ENCODE measurements at regions not wholly inside any gene's neighbourhood (a gene's known extent, or its start where the extent isn't known, plus 50 kb on each side); places are given as distances from the start of the nearest gene placed in this dataset.

- TF ChIP-seq AKNA (CRISPR knock-in tag; IDR thresholded peaks at IDR 0.05; ENCODE audit: borderline replicate concordance) (no peak), CEBPG (CRISPR knock-in tag; IDR thresholded peaks at IDR 0.05) (peak; percentile 35; the same call in 1 of the 2 replicates), PBX3 (CRISPR knock-in tag; IDR thresholded peaks at IDR 0.05; ENCODE audit: borderline replicate concordance) (no peak), ZBTB25 (CRISPR knock-in tag; IDR thresholded peaks at IDR 0.05) (no peak), ZNF407 (CRISPR knock-in tag; IDR thresholded peaks at IDR 0.05; ENCODE audit: not compliant biosample characterization) (no peak), ZIK1 (CRISPR knock-in tag; IDR thresholded peaks at IDR 0.05; ENCODE audit: borderline replicate concordance, low read depth) (no peak), ZNF124 (CRISPR knock-in tag; IDR thresholded peaks at IDR 0.05) (no peak), PRDM15 (CRISPR knock-in tag; IDR thresholded peaks at IDR 0.05) (no peak), ZNF607 (CRISPR knock-in tag; IDR thresholded peaks at IDR 0.05; ENCODE audit: borderline replicate concordance) (no peak), ZFP41 (CRISPR knock-in tag; IDR thresholded peaks at IDR 0.05; ENCODE audit: borderline replicate concordance) (no peak)
These were observed 116.1 kb upstream of the PARD3 start (continued) for GRCh38 chr10:34931216-34931615.
